WTC11 (cell line): ENCODE measurements at regions not wholly inside any gene's neighbourhood (a gene's known extent, or its start where the extent isn't known, plus 50 kb on each side); places are given as distances from the start of the nearest gene placed in this dataset.

Experiments
- ATAC-seq: fragments of 200-7000 bp; cut with Tn5 transposase; 2 replicates; pipeline ENCODE4 v1.10.0; 2021; ENCODE audit warnings: mild to moderate bottlenecking, moderate library complexity
- CTCF ChIA-PET: fragments of 300-600 bp; sonication (Branson Sonifier 250); formaldehyde crosslinking; loops from one replicate; lab custom pipeline; 2021; ENCODE audit warnings: antibody characterized with exemption; lab: Charles Lee
- POLR2A ChIA-PET: fragments of 350-600 bp; sonication (Branson Sonifier 250); formaldehyde crosslinking; loops from one replicate; lab custom pipeline; 2021; ENCODE audit warnings: antibody characterized with exemption; lab: Charles Lee
- DNase-seq: peaks from one replicate; pipeline ENCODE4 v3.0.0; 2021; ENCODE audit warnings: low spot score
- H3K27ac Mint-ChIP-seq: 2 replicates; pipeline ENCODE4 v1.8.0; 2021; ENCODE audit warnings: mixed read lengths
- H3K27me3 Mint-ChIP-seq: 2 replicates; pipeline ENCODE4 v1.8.0; 2021; ENCODE audit warnings: low read depth, mild to moderate bottlenecking, moderate library complexity, mixed read lengths
- H3K36me3 Mint-ChIP-seq: 2 replicates; pipeline ENCODE4 v1.8.0; 2021; ENCODE audit warnings: mixed read lengths
- H3K4me1 Mint-ChIP-seq: 2 replicates; pipeline ENCODE4 v1.8.0; 2022; ENCODE audit warnings: mixed read lengths
- H3K4me3 Mint-ChIP-seq: 2 replicates; pipeline ENCODE4 v1.8.0; 2021; ENCODE audit warnings: mild to moderate bottlenecking, moderate library complexity, mixed read lengths
- H3K9me3 Mint-ChIP-seq: 2 replicates; pipeline ENCODE4 v1.8.0; 2021; ENCODE audit warnings: mixed read lengths
- ATF1 ChIP-seq: sonication (generic); formaldehyde crosslinking; IDR thresholded peaks from 2 replicates; pipeline ENCODE4 v1.8.1; 2023; ENCODE audit warnings: mild to moderate bottlenecking, moderate library complexity, missing genetic modification reagents
- FOXK1 ChIP-seq: sonication (generic); formaldehyde crosslinking; IDR thresholded peaks from 2 replicates; pipeline ENCODE4 v1.8.0; 2022; ENCODE audit warnings: mild to moderate bottlenecking, moderate library complexity, missing genetic modification reagents
- GABPB1 ChIP-seq: sonication (generic); formaldehyde crosslinking; IDR thresholded peaks from 2 replicates; pipeline ENCODE4 v1.8.1; 2023; ENCODE audit warnings: mild to moderate bottlenecking, missing genetic modification reagents
- IRF2 ChIP-seq: sonication (generic); formaldehyde crosslinking; IDR thresholded peaks from 2 replicates; pipeline ENCODE4 v1.8.0; 2022; ENCODE audit warnings: low read depth, missing genetic modification reagents, borderline replicate concordance
- JUN ChIP-seq: sonication (generic); formaldehyde crosslinking; IDR thresholded peaks from 2 replicates; pipeline ENCODE4 v1.8.0; 2023; ENCODE audit warnings: mild to moderate bottlenecking, missing genetic modification reagents
- KAT7 ChIP-seq: sonication (generic); formaldehyde crosslinking; IDR thresholded peaks from 2 replicates; pipeline ENCODE4 v1.8.1; 2023; ENCODE audit warnings: missing genetic modification reagents, mild to moderate bottlenecking, borderline replicate concordance
- NFYB ChIP-seq: sonication (generic); formaldehyde crosslinking; conservative IDR thresholded peaks from 2 replicates; pipeline ENCODE4 v1.8.0; 2022; ENCODE audit warnings: low read depth, missing genetic modification reagents
- NR1H2 ChIP-seq: sonication (generic); formaldehyde crosslinking; IDR thresholded peaks from 2 replicates; pipeline ENCODE4 v1.9.0; 2021; ENCODE audit warnings: mild to moderate bottlenecking, moderate library complexity, missing genetic modification reagents
- SOX15 ChIP-seq: fragments of 250-450 bp; sonication (Bioruptor Pico); IDR thresholded peaks from 2 replicates; pipeline ENCODE4 v1.9.0; 2021; ENCODE audit warnings: mild to moderate bottlenecking
- TEAD4 ChIP-seq: sonication (generic); formaldehyde crosslinking; IDR thresholded peaks from 2 replicates; pipeline ENCODE4 v1.8.0; 2022; ENCODE audit warnings: mild to moderate bottlenecking, missing genetic modification reagents
- ZNF219 ChIP-seq: sonication (generic); formaldehyde crosslinking; IDR thresholded peaks from 2 replicates; pipeline ENCODE4 v1.8.0; 2023; ENCODE audit warnings: missing genetic modification reagents, mild to moderate bottlenecking, borderline replicate concordance
- ZNF671 ChIP-seq: fragments of 250-450 bp; sonication (Bioruptor Pico); IDR thresholded peaks from 2 replicates; pipeline ENCODE4 v1.8.0; 2021; ENCODE audit warnings: mild to moderate bottlenecking
- TF ChIP-seq, protein P1 (sequence below): sonication (generic); formaldehyde crosslinking; IDR thresholded peaks from 2 replicates; pipeline ENCODE4 v1.8.1; 2022; ENCODE audit warnings: missing genetic modification reagents, borderline replicate concordance
- TF ChIP-seq, protein P2 (sequence below): fragments of 250-450 bp; sonication (Bioruptor Pico); IDR thresholded peaks from 2 replicates; pipeline ENCODE4 v1.9.0; 2021; ENCODE audit warnings: moderate library complexity, mild to moderate bottlenecking, inconsistent platforms, borderline replicate concordance
- TF ChIP-seq, protein P3 (sequence below): fragments of 250-450 bp; sonication (Bioruptor Pico); IDR thresholded peaks from 2 replicates; pipeline ENCODE4 v1.9.0; 2021; ENCODE audit warnings: mild to moderate bottlenecking
- TF ChIP-seq, protein P4 (sequence below): sonication (generic); formaldehyde crosslinking; IDR thresholded peaks from 2 replicates; pipeline ENCODE4 v1.8.1; 2022; ENCODE audit warnings: mild to moderate bottlenecking, moderate library complexity, missing genetic modification reagents
- TF ChIP-seq, protein P5 (sequence below): sonication (generic); formaldehyde crosslinking; conservative IDR thresholded peaks from 2 replicates; pipeline ENCODE4 v1.8.1; 2023; ENCODE audit warnings: mild to moderate bottlenecking, low read depth, missing genetic modification reagents, moderate library complexity

DNA sequence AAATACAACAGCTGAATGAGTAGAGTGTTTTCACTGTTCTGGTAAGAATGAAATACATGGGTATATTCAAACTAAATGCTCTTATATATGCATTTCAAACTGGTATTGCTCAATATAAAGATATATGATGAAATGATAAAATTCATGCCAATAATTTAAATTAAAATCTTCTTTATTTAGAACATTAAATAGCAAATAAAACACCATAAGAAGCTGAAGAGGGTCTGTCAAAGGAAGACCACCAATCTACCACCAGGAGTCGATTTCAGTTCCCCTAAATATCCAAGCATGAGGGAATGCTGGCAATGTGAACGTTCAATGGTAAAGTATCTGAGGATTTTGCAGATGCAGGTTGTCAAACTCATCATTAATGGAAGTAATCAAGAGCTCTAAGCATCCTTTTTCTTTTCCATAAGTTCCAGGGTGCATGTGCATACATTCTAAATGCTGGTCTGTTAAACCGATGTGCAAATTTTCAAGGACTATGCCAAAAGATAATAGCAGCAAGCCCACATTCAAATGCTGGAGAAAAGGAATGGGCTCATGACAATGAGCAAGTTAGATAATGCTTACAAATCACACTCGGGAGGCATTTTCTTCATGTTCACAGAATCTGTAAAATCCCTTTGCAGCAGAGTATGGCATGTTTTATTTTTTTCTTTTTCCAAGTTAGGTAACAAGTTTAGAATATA, 118.8 kb upstream of the MTAP start (continued):
- TF ChIP-seq, protein P1, sequence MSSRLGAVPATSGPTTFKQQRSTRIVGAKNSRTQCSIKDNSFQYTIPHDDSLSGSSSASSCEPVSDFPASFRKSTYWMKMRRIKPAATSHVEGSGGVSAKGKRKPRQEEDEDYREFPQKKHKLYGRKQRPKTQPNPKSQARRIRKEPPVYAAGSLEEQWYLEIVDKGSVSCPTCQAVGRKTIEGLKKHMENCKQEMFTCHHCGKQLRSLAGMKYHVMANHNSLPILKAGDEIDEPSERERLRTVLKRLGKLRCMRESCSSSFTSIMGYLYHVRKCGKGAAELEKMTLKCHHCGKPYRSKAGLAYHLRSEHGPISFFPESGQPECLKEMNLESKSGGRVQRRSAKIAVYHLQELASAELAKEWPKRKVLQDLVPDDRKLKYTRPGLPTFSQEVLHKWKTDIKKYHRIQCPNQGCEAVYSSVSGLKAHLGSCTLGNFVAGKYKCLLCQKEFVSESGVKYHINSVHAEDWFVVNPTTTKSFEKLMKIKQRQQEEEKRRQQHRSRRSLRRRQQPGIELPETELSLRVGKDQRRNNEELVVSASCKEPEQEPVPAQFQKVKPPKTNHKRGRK (CRISPR knock-in tag) = no peak
- TF ChIP-seq, protein P2, sequence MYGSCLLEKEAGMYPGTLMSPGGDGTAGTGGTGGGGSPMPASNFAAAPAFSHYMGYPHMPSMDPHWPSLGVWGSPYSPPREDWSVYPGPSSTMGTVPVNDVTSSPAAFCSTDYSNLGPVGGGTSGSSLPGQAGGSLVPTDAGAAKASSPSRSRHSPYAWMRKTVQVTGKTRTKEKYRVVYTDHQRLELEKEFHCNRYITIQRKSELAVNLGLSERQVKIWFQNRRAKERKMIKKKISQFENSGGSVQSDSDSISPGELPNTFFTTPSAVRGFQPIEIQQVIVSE (CRISPR knock-in tag) = no peak
- TF ChIP-seq NFYB (CRISPR knock-in tag) (no peak), GABPB1 (no peak), ZNF671 (CRISPR knock-in tag) (no peak)
- TF ChIP-seq, all 79 proteins: peak for 0

DNA sequence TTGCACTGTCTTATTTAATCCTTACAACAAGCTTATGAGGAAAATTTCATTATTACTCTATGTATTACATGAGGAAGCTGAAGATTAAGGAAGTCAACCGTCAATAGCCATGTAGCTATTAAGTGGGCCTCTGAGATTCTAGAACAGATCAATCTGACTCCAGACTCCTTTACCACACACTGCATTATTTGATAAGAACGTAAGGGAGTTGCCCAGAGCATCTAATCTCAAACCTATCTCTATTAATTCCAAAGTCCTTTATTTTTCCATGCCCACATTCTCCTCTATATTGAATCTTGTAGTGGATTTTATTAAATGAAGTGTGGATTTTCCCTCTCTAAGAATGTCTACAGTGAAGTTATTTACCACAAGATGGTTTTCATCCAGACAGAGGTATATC, 118.2 kb upstream of the MTAP start:
- TF ChIP-seq FOXK1 (CRISPR knock-in tag) (no peak), SOX15 (CRISPR knock-in tag) (no peak), ATF1 (CRISPR knock-in tag) (no peak), GABPB1 (no peak), KAT7 (CRISPR knock-in tag) (no peak), NFYB (CRISPR knock-in tag) (no peak), ZNF219 (CRISPR knock-in tag) (no peak), TEAD4 (CRISPR knock-in tag) (no peak), IRF2 (CRISPR knock-in tag) (no peak), NR1H2 (CRISPR knock-in tag) (no peak), JUN (CRISPR knock-in tag) (no peak)
- TF ChIP-seq, protein P3, sequence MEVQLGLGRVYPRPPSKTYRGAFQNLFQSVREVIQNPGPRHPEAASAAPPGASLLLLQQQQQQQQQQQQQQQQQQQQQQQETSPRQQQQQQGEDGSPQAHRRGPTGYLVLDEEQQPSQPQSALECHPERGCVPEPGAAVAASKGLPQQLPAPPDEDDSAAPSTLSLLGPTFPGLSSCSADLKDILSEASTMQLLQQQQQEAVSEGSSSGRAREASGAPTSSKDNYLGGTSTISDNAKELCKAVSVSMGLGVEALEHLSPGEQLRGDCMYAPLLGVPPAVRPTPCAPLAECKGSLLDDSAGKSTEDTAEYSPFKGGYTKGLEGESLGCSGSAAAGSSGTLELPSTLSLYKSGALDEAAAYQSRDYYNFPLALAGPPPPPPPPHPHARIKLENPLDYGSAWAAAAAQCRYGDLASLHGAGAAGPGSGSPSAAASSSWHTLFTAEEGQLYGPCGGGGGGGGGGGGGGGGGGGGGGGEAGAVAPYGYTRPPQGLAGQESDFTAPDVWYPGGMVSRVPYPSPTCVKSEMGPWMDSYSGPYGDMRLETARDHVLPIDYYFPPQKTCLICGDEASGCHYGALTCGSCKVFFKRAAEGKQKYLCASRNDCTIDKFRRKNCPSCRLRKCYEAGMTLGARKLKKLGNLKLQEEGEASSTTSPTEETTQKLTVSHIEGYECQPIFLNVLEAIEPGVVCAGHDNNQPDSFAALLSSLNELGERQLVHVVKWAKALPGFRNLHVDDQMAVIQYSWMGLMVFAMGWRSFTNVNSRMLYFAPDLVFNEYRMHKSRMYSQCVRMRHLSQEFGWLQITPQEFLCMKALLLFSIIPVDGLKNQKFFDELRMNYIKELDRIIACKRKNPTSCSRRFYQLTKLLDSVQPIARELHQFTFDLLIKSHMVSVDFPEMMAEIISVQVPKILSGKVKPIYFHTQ (CRISPR knock-in tag) = no peak
- TF ChIP-seq, protein P4, sequence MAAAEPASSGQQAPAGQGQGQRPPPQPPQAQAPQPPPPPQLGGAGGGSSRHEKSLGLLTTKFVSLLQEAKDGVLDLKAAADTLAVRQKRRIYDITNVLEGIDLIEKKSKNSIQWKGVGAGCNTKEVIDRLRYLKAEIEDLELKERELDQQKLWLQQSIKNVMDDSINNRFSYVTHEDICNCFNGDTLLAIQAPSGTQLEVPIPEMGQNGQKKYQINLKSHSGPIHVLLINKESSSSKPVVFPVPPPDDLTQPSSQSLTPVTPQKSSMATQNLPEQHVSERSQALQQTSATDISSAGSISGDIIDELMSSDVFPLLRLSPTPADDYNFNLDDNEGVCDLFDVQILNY = no peak
- TF ChIP-seq, protein P5, sequence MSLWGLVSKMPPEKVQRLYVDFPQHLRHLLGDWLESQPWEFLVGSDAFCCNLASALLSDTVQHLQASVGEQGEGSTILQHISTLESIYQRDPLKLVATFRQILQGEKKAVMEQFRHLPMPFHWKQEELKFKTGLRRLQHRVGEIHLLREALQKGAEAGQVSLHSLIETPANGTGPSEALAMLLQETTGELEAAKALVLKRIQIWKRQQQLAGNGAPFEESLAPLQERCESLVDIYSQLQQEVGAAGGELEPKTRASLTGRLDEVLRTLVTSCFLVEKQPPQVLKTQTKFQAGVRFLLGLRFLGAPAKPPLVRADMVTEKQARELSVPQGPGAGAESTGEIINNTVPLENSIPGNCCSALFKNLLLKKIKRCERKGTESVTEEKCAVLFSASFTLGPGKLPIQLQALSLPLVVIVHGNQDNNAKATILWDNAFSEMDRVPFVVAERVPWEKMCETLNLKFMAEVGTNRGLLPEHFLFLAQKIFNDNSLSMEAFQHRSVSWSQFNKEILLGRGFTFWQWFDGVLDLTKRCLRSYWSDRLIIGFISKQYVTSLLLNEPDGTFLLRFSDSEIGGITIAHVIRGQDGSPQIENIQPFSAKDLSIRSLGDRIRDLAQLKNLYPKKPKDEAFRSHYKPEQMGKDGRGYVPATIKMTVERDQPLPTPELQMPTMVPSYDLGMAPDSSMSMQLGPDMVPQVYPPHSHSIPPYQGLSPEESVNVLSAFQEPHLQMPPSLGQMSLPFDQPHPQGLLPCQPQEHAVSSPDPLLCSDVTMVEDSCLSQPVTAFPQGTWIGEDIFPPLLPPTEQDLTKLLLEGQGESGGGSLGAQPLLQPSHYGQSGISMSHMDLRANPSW (CRISPR knock-in tag) = no peak
- H3K27me3 Mint-ChIP-seq = no peaks in the 10 kb centered on the region
- H3K9me3 Mint-ChIP-seq = no peaks in the 10 kb centered on the region
- ATAC-seq (no peak), DNase-seq (no peak)
- ChIA-PET CTCF (no interaction called here), POLR2A (no interaction called here)
- H3K4me1 Mint-ChIP-seq = 0 out of 2 replicates have a peak, but pooled peaks cover 5% of the 10 kb centered on the region
- H3K4me3 Mint-ChIP-seq = no peak overlapping the region
- no peak overlapping the region for H3K27ac Mint-ChIP-seq
- H3K36me3 Mint-ChIP-seq = no peaks in the 10 kb centered on the region
